Cardiac muscle cell (in vitro differentiated cells and primary cell): ENCODE measurements at regions not wholly inside any gene's neighbourhood (a gene's known extent, or its start where the extent isn't known, plus 50 kb on each side); places are given as distances from the start of the nearest gene placed in this dataset.
A peak's percentile ranks its signal among the peaks of the same experiment; 100 is the strongest.

Experiments
- DNase-seq, 2 donors: peaks; one replicate each; pipeline versions ENCODE4 v3.0.0 to v3.0.0-alpha.2; 2010 to 2017; ENCODE audit warnings: low read depth in 1 of 2, low spot score in 1 of 2
- H3K27ac ChIP-seq: fragments of 200-600 bp; sonication (generic); 2 replicates; pipeline ENCODE4 v1.5.1; 2016
- H3K27me3 ChIP-seq: fragments of 200-600 bp; sonication (generic); 2 replicates; pipeline ENCODE4 v1.6.0; 2016; ENCODE audit warnings: control low read depth
- H3K36me3 ChIP-seq: fragments of 200-600 bp; sonication (generic); 2 replicates; pipeline ENCODE4 v1.5.1; 2016; ENCODE audit warnings: control low read depth
- H3K4me1 ChIP-seq: fragments of 200-600 bp; sonication (generic); 2 replicates; pipeline ENCODE4 v1.8.1; 2017; ENCODE audit warnings: low read depth, mild to moderate bottlenecking, mixed run types
- H3K4me3 ChIP-seq: fragments of 200-600 bp; sonication (generic); 2 replicates; pipeline ENCODE4 v1.5.1; 2016; ENCODE audit warnings: mild to moderate bottlenecking
- H3K9me3 ChIP-seq: fragments of 200-600 bp; sonication (generic); 2 replicates; pipeline ENCODE4 v1.5.1; 2017; ENCODE audit warnings: low read depth, mild to moderate bottlenecking, control low read depth
- CTCF ChIP-seq: IDR thresholded peaks from 2 replicates; pipeline ENCODE4 v1.5.1; 2012; ENCODE audit warnings: low read depth, mild to moderate bottlenecking, low read length

GRCh38 chr2:53018825-53019425 is 748.7 kb upstream of the CHAC2 start:
- peak; percentile 16 for TF ChIP-seq CTCF
- peak; percentile 9 to 48 for DNase-seq
- no peaks in the 10 kb centered on the region for H3K36me3 ChIP-seq
- no peak overlapping the region for H3K4me3 ChIP-seq
- H3K27me3 ChIP-seq: no peaks in the 10 kb centered on the region
- H3K27ac ChIP-seq: no peak overlapping the region
- H3K9me3 ChIP-seq: no peaks in the 10 kb centered on the region
- H3K4me1 ChIP-seq: peaks cover 3% of the 10 kb centered on the region

- Histone ChIP-seq H3K27me3 (no peaks in the 10 kb centered on the region), H3K36me3 (no peaks in the 10 kb centered on the region), H3K4me3 (no peak overlapping the region), H3K27ac (no peak overlapping the region), H3K4me1 (no peaks in the 10 kb centered on the region), H3K9me3 (no peaks in the 10 kb centered on the region)
- DNase-seq: no peak
- TF ChIP-seq CTCF: no peak
These were observed 760.6 kb upstream of the CHAC2 start for GRCh38 chr2:53006980-53007379.

GRCh38 chr2:53004413-53004812 is 763.2 kb upstream of the CHAC2 start:
- TF ChIP-seq CTCF: no peak
- no peaks in the 10 kb centered on the region for H3K27me3 ChIP-seq
- no peaks in the 10 kb centered on the region for H3K4me1 ChIP-seq
- H3K4me3 ChIP-seq: no peak overlapping the region
- no peaks in the 10 kb centered on the region for H3K36me3 ChIP-seq
- no peak for DNase-seq
- no peaks in the 10 kb centered on the region for H3K9me3 ChIP-seq
- no peak overlapping the region for H3K27ac ChIP-seq

GRCh38 chr2:52995424-52995823 is 772.2 kb upstream of the CHAC2 start:
- no peak for DNase-seq
- Histone ChIP-seq H3K36me3 (no peaks in the 10 kb centered on the region), H3K4me1 (no peaks in the 10 kb centered on the region), H3K27me3 (no peaks in the 10 kb centered on the region), H3K4me3 (no peak overlapping the region), H3K9me3 (no peaks in the 10 kb centered on the region), H3K27ac (no peak overlapping the region)
- TF ChIP-seq CTCF: no peak

GRCh38 chr2:52976143-52976949 is 791.3 kb upstream of the CHAC2 start:
- no peaks in the 10 kb centered on the region for H3K9me3 ChIP-seq
- no peaks in the 10 kb centered on the region for H3K27me3 ChIP-seq
- TF ChIP-seq CTCF: peak; percentile 42
- H3K36me3 ChIP-seq: no peaks in the 10 kb centered on the region
- H3K4me1 ChIP-seq: no peaks in the 10 kb centered on the region
- no peak overlapping the region for H3K27ac ChIP-seq
- no peak overlapping the region for H3K4me3 ChIP-seq
- peak; percentile 4 to 33 for DNase-seq
